OCI-LY3 (cell line): ENCODE measurements at regions not wholly inside any gene's neighbourhood (a gene's known extent, or its start where the extent isn't known, plus 50 kb on each side); places are given as distances from the start of the nearest gene placed in this dataset.

ENCODE experiments used
- CTCF ChIP-seq: fragments of 200-600, 300-600 bp; sonication (generic); IDR thresholded peaks from 2 replicates; pipeline ENCODE4 v1.5.1; 2014; ENCODE audit warnings: antibody characterized with exemption, low read length, low read depth
- EZH2phosphoT487 ChIP-seq: fragments of 200-600 bp; shearing (Covaris generic); IDR thresholded peaks from 2 replicates; pipeline ENCODE4 v1.6.1; 2018; ENCODE audit warnings: antibody characterized with exemption, mixed run types, low read depth

DNA sequence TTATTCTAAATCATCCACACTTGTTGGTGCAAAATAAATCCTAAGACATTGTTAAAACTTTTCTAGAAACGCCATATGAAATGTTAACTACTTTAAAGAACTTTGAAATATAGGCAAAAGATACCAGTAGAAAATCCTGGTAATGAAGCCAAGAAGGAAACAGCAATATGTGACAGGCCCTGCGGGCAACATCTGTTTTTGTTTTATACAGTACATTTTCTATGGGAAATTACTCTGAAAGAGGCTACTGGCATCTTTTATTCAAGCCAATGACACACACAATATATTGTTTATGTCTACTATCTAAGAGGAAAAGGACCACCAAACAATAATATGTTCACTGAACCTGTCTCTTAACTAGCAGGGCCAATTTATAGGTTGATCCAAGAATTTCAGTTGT is 829.7 kb downstream of the PCDH17 start:
- TF ChIP-seq CTCF (no peak), EZH2phosphoT487 (no peak)
